ENCODE measurements at regions not wholly inside any gene's neighbourhood (a gene's known extent, or its start where the extent isn't known, plus 50 kb on each side); places are given as distances from the start of the nearest gene placed in this dataset.
"Not testable (repeated sequence)": the region's sequence is repeated elsewhere in the genome, so short reads cannot be mapped to it uniquely, and the experiment has no call there.

DNA sequence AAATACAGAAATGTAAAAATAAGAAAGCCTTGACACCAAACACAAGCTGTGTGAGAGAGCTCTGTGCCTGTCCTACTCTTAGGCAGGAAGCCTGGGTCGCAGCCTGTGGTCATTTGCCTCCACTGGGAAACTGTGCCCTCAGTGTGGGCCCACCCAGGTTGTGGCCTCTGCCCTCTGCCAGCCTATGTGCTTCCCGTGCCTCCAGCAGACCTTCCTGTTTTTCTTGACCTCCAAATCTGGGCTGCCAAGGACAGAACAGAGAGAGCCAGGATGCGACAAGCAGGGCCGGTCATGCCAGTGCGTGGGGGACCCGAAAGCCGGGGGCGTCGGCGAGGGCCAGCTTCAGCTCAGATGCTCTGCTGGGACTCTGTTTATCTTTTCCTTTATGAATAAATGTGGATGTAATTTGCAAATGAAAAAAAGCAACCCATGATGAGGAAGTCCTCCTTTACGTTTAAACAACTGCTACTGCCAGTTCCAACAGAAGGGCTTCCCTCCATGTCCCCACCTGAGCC is 189.2 kb upstream of the EXOC2 start:
- DNase-seq = no peak

GRCh38 chr6:878179-878578 is 185.2 kb upstream of the EXOC2 start:
- no peak for DNase-seq

- DNase-seq = no peak
Measured at GRCh38 chr6:875012-875411, 182.1 kb upstream of the EXOC2 start.

GRCh38 chr6:872570-873125 is 179.7 kb upstream of the EXOC2 start:
- no peak for DNase-seq

DNA sequence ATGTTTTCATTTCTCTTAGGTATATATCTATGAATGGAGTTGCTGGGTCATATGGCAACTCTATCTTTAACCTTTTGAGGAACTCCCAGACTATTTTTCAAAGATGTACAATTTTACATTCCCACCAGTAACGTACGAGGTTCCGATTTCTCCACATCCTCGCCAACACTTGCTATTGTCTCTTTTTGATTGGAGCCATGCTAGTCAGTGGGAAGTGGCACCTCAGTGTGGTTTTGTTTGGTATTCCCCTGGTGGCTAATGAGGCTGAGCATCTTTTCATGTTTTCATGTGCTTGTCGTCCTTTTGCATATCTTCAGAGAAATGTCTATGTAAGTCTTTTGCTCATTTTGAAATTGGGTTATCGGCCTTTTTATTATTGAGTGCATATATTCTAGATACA is 178.6 kb upstream of the EXOC2 start:
- no peak for DNase-seq

GRCh38 chr6:870096-870495 is 177.2 kb upstream of the EXOC2 start:
- DNase-seq = no peak

- no peak for DNase-seq
Measured at GRCh38 chr6:868201-868600, 175.3 kb upstream of the EXOC2 start.

GRCh38 chr6:867378-867777 is 174.4 kb upstream of the EXOC2 start:
- DNase-seq = no peak

GRCh38 chr6:866316-866715 is 173.4 kb upstream of the EXOC2 start:
- DNase-seq = no peak

DNA sequence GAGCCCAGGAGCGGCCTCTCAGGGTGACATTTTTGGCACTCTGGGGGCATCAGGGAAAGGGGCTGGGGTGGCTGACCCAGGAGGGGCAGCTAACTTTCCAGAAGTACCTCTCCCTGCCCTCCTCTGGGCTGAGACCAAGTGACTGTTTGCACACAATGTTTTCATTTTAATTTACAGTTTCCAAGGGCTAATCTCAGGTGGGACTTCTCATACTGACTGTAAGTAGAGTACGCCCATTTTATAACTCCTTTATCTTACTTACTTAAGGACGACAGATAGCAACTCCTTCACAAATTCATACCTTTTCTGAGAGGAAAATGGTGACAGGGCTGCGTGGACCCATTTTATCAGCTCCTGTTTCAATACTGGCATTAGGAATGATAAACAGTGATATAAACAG is 172.9 kb upstream of the EXOC2 start:
- no peak for DNase-seq

- no peak for DNase-seq
Measured at GRCh38 chr6:863831-864230, 170.9 kb upstream of the EXOC2 start.

DNA sequence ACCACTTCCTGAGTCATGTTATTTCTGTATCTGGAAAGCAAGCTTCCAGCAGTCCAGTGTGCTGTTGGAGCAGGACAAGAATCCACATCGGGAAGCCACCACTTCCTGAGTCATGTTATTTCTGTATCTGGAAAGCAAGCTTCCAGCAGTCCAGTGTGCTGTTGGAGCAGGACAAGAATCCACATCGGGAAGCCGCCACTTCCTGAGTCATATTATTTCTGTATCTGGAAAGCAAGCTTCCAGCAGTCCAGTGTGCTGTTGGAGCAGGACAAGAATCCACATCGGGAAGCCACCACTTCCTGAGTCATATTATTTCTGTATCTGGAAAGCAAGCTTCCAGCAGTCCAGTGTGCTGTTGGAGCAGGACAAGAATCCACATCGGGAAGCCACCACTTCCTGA is 170.2 kb upstream of the EXOC2 start:
- DNase-seq = not testable (repeated sequence)

GRCh38 chr6:859936-860335 is 167.0 kb upstream of the EXOC2 start:
- no peak for DNase-seq

DNA sequence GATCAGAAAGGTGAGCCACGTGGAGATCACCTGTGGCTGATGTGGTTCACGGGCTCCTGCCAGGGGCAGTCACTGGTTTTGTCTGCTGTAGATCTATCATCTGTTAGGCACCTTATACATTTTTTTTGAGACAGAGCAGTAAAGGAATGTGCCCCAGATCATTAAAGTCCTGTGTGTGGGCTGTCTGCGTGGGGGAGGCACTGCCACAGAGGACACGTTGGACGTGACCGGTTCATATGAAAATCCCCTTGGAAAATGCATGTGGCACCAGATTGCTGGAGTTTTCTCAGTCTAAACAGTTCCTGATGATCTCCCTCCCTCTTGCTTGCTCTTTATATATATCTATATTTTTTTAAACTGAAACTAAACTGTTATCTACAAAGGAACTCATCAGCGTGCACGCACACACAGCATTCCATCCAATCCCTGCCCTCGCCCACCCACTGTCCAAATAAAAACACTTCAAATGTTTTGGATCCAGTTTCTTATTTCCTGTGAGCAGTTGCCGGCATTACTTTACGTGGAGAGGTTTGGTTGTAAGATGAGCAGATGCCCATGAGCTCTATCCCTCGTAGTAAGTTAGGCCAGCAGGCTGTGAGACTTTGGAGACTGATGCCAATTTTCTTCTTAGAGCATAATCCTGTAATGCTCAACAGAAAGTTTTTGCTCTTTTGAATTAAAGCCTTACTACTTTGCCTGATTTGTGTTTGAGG is 161.6 kb upstream of the EXOC2 start:
- DNase-seq = peak; percentile 29

GRCh38 chr6:852216-852615 is 159.3 kb upstream of the EXOC2 start:
- not testable (repeated sequence) for DNase-seq

DNA sequence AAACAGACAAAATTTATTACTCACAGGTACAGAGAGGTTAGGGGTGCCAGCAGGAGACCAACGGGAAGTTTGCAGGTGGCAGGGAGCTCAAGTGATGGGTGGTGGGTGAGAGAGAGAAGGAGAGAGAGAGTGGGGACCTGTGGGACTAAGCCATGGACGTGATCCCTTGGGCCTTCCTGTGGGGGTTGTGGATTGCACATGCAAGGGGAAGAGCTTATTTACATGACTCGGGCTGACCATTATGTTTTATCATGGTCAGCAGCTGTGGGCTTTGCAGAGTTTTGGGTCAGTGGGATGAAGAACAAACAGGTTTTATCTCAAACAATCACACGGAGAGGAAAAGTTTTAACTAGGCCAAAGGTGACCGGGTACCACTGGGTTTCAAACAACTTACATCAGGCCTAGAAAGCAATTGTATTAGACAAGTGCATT is 156.2 kb upstream of the EXOC2 start:
- no peak for DNase-seq

GRCh38 chr6:845566-845965 is 152.6 kb upstream of the EXOC2 start:
- no peak for DNase-seq

DNA sequence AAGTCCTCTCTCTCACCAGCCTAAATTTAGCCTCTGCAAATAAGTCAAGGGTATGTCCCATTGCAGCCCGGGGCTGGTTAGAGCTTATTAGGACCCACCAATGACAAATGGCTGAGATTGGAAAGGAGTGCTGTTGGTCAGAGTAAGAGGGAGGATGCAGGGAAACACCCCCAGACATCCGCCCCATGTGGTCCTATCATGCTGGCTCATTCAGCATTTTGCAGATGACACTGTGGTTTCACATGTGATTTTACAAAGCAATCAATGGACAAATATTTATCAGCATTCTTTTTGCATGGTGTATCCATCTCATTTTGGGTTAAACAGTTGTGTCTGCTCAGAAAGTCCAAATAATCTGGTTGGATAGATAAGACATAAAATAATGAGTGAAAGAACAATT is 152.2 kb upstream of the EXOC2 start:
- DNase-seq = no peak

GRCh38 chr6:842141-842540 is 149.2 kb upstream of the EXOC2 start:
- no peak for DNase-seq

DNA sequence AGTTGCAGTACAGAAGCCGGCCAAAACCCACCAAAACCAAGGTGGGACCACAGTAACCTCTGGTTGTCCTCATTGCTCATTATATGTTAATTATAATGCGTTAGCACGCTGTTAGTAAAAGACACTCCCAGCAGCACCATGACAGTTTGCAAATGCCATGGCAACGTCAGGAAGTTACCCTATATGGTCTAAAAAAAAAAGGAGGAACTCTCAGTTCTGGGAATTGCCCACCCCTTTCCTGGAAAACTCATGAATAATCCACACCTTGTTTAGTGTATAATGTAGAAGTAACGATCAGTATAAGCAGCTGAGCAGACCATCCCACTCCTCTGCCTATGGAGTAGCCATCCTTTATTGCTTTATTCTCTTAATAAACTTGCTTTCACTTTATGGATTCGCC is 148.6 kb upstream of the EXOC2 start:
- DNase-seq = no peak

- DNase-seq = no peak
Measured at GRCh38 chr6:839201-839600, 146.3 kb upstream of the EXOC2 start.

DNA sequence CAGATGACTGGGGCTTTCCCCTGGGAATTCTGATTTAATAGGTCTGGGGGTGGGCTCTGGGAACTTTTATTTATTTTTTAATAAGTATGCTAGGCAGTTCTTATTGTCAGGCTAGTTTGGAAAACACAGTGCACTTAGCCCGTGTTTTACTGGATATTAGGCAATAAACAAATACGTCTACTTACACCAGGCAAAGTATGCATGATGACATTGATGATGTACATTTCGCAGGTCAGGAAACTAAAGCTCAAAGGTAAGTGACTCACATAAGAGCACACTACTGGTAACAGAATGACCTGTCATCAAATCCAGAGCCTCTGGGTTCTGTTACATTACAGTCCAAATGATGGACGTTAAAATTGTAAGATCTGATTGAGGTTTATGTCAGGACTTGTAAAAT is 144.4 kb upstream of the EXOC2 start:
- no peak for DNase-seq

- no peak for DNase-seq
Measured at GRCh38 chr6:836276-836853, 143.4 kb upstream of the EXOC2 start.

- no peak for DNase-seq
Measured at GRCh38 chr6:835476-836160, 142.7 kb upstream of the EXOC2 start.

Measured in amniotic stem cell (primary cell).